SK-N-SH treated with all-trans-retinoic acid at 6 μM for 48 hours (cell line): ENCODE measurements at regions not wholly inside any gene's neighbourhood (a gene's known extent, or its start where the extent isn't known, plus 50 kb on each side); places are given as distances from the start of the nearest gene placed in this dataset.

Experiments
- ATAC-seq: fragments of 200-7000 bp; cut with Tn5 transposase; 3 replicates; pipeline ENCODE4 v1.9.1; 2020; ENCODE audit warnings: mild to moderate bottlenecking, moderate library complexity
- ARNTL ChIP-seq: fragments of 450-650 bp; formaldehyde crosslinking; IDR thresholded peaks from 2 replicates; pipeline ENCODE4 v1.5.0; 2020; ENCODE audit warnings: low read depth, mild to moderate bottlenecking, moderate library complexity, borderline replicate concordance
- BACH2 ChIP-seq: fragments of 250-450 bp; sonication (Bioruptor Pico); IDR thresholded peaks from 2 replicates; pipeline ENCODE4 v1.9.0; 2021; ENCODE audit warnings: mild to moderate bottlenecking, borderline replicate concordance
- CSDC2 ChIP-seq: fragments of 250-450 bp; sonication (Bioruptor Pico); IDR thresholded peaks from 2 replicates; pipeline ENCODE4 v1.5.0; 2020; ENCODE audit warnings: mild to moderate bottlenecking, moderate library complexity
- ESRRG ChIP-seq: fragments of 250-450 bp; sonication (Bioruptor Pico); IDR thresholded peaks from 2 replicates; pipeline ENCODE4 v1.6.1; 2021; ENCODE audit warnings: mild to moderate bottlenecking
- GLIS3 ChIP-seq: fragments of 250-450 bp; sonication (Bioruptor Pico); IDR thresholded peaks from 2 replicates; pipeline ENCODE4 v1.5.0; 2020; ENCODE audit warnings: mild to moderate bottlenecking, moderate library complexity
- ISL1 ChIP-seq: fragments of 250-450 bp; sonication (Bioruptor Pico); IDR thresholded peaks from 2 replicates; pipeline ENCODE4 v2.1.2; 2022; ENCODE audit warnings: mild to moderate bottlenecking, moderate library complexity
- OSR1 ChIP-seq: fragments of 250-450 bp; sonication (Bioruptor Pico); IDR thresholded peaks from 2 replicates; pipeline ENCODE4 v1.8.0; 2022; ENCODE audit warnings: moderate library complexity, mild to moderate bottlenecking, inconsistent platforms
- PPARA ChIP-seq: fragments of 250-450 bp; sonication (Bioruptor Pico); IDR thresholded peaks from 2 replicates; pipeline ENCODE4 v1.5.0; 2020; ENCODE audit warnings: mild to moderate bottlenecking, borderline replicate concordance
- SNAI2 ChIP-seq: fragments of 250-450 bp; sonication (Bioruptor Pico); IDR thresholded peaks from 2 replicates; pipeline ENCODE4 v1.5.0; 2020; ENCODE audit warnings: mild to moderate bottlenecking, moderate library complexity
- TCF4 ChIP-seq: fragments of 250-450 bp; sonication (Bioruptor Pico); IDR thresholded peaks from 2 replicates; pipeline ENCODE4 v1.8.0; 2021; ENCODE audit warnings: mild to moderate bottlenecking, moderate library complexity, borderline replicate concordance
- TOX ChIP-seq: fragments of 250-450 bp; sonication (Bioruptor Pico); IDR thresholded peaks from 2 replicates; pipeline ENCODE4 v1.8.0; 2021; ENCODE audit warnings: mild to moderate bottlenecking, moderate library complexity, borderline replicate concordance
- ZC3H10 ChIP-seq: fragments of 250-450 bp; sonication (Bioruptor Pico); IDR thresholded peaks from 2 replicates; pipeline ENCODE4 v1.5.1; 2021; ENCODE audit warnings: mild to moderate bottlenecking, moderate library complexity
- ZFP30 ChIP-seq: fragments of 450-650 bp; formaldehyde crosslinking; IDR thresholded peaks from 2 replicates; pipeline ENCODE4 v1.5.0; 2022; ENCODE audit warnings: mild to moderate bottlenecking, moderate library complexity
- ZNF565 ChIP-seq: fragments of 450-650 bp; formaldehyde crosslinking; conservative IDR thresholded peaks from 2 replicates; pipeline ENCODE4 v1.5.0; 2020; ENCODE audit warnings: low read depth, mild to moderate bottlenecking, moderate library complexity
- ZNF70 ChIP-seq: fragments of 450-650 bp; formaldehyde crosslinking; IDR thresholded peaks from 2 replicates; pipeline ENCODE4 v1.5.0; 2020; ENCODE audit warnings: mild to moderate bottlenecking, moderate library complexity
- ZNF8 ChIP-seq: fragments of 450-650 bp; formaldehyde crosslinking; IDR thresholded peaks from 2 replicates; pipeline ENCODE4 v1.5.0; 2020; ENCODE audit warnings: mild to moderate bottlenecking, moderate library complexity
- TF ChIP-seq, protein P1 (sequence below): fragments of 250-450 bp; sonication (Bioruptor Pico); IDR thresholded peaks from 2 replicates; pipeline ENCODE4 v1.5.1; 2020; ENCODE audit warnings: low read depth, mild to moderate bottlenecking, moderate library complexity
- TF ChIP-seq, protein P2 (sequence below): fragments of 250-450 bp; sonication (Bioruptor Pico); IDR thresholded peaks from 2 replicates; pipeline ENCODE4 v1.8.0; 2021; ENCODE audit warnings: low read depth, mild to moderate bottlenecking, moderate library complexity, borderline replicate concordance
- TF ChIP-seq, protein P3 (sequence below): fragments of 250-450 bp; sonication (Bioruptor Pico); IDR thresholded peaks from 2 replicates; pipeline ENCODE4 v1.5.1; 2021; ENCODE audit warnings: mild to moderate bottlenecking, moderate library complexity
- TF ChIP-seq, protein P4 (sequence below): fragments of 250-450 bp; sonication (Bioruptor Pico); IDR thresholded peaks from 2 replicates; pipeline ENCODE4 v1.5.0; 2020; ENCODE audit warnings: mild to moderate bottlenecking, moderate library complexity
- TF ChIP-seq, protein P5 (sequence below): fragments of 250-450 bp; sonication (Bioruptor Pico); IDR thresholded peaks from 2 replicates; pipeline ENCODE4 v1.8.0; 2020; ENCODE audit warnings: mild to moderate bottlenecking, moderate library complexity, borderline replicate concordance

DNA sequence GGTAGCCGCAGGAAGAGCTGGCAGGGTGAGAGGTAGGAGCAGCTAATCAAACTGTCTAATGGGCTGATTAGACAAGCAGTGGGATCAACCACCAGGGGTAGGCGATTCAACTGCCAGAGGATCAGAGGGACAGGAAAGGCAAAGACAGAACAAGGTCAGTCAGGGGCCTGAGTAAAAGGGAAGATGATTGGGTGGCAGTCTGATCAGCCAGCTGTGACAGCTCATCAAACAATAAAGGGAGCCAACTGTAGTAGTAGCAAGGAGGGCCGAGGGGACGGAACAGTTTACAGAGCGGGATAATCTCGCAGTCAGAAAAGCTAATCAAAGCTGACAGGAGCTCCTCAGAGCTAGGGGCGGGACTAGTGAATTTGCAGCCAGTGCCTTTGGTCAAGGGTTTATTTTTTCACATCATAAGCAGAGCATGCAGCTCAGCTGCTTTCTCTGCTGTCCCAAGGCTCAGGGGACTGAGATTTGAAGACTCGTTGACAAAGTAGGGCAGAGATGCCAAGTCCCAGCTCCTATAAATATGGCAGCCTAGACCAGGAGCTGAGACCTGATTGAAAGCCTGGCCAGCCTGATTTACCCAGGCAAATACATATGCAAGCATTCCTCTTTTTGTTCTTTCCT lies 418.2 kb downstream of the GABRG2 start:
- peak; percentile 90 for ATAC-seq
- TF ChIP-seq, protein P1, sequence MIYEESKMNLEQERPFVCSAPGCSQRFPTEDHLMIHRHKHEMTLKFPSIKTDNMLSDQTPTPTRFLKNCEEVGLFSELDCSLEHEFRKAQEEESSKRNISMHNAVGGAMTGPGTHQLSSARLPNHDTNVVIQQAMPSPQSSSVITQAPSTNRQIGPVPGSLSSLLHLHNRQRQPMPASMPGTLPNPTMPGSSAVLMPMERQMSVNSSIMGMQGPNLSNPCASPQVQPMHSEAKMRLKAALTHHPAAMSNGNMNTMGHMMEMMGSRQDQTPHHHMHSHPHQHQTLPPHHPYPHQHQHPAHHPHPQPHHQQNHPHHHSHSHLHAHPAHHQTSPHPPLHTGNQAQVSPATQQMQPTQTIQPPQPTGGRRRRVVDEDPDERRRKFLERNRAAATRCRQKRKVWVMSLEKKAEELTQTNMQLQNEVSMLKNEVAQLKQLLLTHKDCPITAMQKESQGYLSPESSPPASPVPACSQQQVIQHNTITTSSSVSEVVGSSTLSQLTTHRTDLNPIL (CRISPR knock-in tag) = no peak
- TF ChIP-seq GLIS3 (CRISPR knock-in tag) = no peak
- TF ChIP-seq ZC3H10 = no peak
- TF ChIP-seq, protein P2, sequence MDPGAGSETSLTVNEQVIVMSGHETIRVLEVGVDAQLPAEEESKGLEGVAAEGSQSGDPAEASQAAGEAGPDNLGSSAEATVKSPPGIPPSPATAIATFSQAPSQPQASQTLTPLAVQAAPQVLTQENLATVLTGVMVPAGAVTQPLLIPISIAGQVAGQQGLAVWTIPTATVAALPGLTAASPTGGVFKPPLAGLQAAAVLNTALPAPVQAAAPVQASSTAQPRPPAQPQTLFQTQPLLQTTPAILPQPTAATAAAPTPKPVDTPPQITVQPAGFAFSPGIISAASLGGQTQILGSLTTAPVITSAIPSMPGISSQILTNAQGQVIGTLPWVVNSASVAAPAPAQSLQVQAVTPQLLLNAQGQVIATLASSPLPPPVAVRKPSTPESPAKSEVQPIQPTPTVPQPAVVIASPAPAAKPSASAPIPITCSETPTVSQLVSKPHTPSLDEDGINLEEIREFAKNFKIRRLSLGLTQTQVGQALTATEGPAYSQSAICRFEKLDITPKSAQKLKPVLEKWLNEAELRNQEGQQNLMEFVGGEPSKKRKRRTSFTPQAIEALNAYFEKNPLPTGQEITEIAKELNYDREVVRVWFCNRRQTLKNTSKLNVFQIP (CRISPR knock-in tag) = no peak
- TF ChIP-seq, protein P3, sequence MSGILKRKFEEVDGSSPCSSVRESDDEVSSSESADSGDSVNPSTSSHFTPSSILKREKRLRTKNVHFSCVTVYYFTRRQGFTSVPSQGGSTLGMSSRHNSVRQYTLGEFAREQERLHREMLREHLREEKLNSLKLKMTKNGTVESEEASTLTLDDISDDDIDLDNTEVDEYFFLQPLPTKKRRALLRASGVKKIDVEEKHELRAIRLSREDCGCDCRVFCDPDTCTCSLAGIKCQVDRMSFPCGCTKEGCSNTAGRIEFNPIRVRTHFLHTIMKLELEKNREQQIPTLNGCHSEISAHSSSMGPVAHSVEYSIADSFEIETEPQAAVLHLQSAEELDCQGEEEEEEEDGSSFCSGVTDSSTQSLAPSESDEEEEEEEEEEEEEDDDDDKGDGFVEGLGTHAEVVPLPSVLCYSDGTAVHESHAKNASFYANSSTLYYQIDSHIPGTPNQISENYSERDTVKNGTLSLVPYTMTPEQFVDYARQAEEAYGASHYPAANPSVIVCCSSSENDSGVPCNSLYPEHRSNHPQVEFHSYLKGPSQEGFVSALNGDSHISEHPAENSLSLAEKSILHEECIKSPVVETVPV (CRISPR knock-in tag) = no peak
- TF ChIP-seq TOX = no peak
- TF ChIP-seq OSR1 (CRISPR knock-in tag) = no peak
- no peak for TF ChIP-seq PPARA (CRISPR knock-in tag)
- TF ChIP-seq, protein P4, sequence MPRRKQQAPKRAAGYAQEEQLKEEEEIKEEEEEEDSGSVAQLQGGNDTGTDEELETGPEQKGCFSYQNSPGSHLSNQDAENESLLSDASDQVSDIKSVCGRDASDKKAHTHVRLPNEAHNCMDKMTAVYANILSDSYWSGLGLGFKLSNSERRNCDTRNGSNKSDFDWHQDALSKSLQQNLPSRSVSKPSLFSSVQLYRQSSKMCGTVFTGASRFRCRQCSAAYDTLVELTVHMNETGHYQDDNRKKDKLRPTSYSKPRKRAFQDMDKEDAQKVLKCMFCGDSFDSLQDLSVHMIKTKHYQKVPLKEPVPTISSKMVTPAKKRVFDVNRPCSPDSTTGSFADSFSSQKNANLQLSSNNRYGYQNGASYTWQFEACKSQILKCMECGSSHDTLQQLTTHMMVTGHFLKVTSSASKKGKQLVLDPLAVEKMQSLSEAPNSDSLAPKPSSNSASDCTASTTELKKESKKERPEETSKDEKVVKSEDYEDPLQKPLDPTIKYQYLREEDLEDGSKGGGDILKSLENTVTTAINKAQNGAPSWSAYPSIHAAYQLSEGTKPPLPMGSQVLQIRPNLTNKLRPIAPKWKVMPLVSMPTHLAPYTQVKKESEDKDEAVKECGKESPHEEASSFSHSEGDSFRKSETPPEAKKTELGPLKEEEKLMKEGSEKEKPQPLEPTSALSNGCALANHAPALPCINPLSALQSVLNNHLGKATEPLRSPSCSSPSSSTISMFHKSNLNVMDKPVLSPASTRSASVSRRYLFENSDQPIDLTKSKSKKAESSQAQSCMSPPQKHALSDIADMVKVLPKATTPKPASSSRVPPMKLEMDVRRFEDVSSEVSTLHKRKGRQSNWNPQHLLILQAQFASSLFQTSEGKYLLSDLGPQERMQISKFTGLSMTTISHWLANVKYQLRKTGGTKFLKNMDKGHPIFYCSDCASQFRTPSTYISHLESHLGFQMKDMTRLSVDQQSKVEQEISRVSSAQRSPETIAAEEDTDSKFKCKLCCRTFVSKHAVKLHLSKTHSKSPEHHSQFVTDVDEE (CRISPR knock-in tag) = no peak
- TF ChIP-seq ZNF565 (CRISPR knock-in tag) = no peak
- TF ChIP-seq BACH2 (CRISPR knock-in tag) = no peak
- no peak for TF ChIP-seq ZFP30 (CRISPR knock-in tag)
- TF ChIP-seq, protein P5, sequence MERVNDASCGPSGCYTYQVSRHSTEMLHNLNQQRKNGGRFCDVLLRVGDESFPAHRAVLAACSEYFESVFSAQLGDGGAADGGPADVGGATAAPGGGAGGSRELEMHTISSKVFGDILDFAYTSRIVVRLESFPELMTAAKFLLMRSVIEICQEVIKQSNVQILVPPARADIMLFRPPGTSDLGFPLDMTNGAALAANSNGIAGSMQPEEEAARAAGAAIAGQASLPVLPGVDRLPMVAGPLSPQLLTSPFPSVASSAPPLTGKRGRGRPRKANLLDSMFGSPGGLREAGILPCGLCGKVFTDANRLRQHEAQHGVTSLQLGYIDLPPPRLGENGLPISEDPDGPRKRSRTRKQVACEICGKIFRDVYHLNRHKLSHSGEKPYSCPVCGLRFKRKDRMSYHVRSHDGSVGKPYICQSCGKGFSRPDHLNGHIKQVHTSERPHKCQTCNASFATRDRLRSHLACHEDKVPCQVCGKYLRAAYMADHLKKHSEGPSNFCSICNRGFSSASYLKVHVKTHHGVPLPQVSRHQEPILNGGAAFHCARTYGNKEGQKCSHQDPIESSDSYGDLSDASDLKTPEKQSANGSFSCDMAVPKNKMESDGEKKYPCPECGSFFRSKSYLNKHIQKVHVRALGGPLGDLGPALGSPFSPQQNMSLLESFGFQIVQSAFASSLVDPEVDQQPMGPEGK = no peak
- no peak for TF ChIP-seq ZNF8 (CRISPR knock-in tag)
- TF ChIP-seq ISL1 = no peak
- no peak for TF ChIP-seq CSDC2 (CRISPR knock-in tag)
- TF ChIP-seq TCF4 = no peak
- TF ChIP-seq ARNTL = no peak
- TF ChIP-seq ESRRG (CRISPR knock-in tag) = no peak
- TF ChIP-seq ZNF70 = no peak

DNA sequence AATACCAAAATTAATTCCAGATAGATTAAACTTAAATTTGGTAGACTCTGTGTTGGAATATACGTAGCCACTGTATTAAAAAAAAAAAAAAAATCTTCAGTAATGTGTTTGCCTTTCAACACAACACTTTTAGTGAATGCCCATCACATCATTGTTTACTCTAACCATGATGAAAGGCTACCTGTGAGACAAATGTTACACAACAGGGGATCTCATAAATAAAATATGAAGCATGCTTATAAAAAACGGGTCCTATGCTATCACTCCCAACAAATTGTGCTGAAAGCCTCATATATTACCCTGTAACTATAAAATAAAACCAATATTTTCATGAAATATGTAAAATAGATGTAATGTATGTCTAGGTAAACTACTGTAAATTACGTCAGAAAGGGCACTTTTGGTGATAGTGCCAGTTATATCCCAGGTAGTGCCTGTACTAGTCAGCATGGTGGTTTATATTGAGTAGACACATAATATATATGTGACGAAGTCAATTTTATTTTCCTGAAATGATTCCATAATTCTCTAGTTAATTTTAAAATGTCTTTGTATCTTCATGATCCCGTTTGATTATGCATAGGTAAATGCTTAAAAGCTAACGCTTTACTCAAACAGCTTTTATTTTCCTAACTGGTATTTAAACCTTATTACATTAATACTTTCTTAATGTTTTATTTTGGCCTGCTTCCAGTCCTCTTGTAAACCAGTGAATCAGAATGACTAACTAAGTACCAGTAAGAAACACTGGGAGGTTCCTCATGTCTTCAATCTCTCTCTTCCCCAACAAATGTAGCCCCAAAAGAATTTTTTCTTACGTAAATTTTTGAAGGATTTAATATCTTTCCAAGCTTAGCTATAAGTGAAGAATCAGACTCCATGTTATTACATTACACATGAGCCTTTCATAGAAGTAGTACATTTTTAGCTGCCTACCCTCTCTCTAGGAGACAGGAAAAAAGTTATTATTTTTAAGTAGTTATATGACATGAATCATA lies 420.3 kb downstream of the GABRG2 start:
- TF ChIP-seq SNAI2 (CRISPR knock-in tag) = no peak
- ATAC-seq = peak; percentile 55; the same call in 2 of the 3 replicates
